SK-N-SH (cell line): ENCODE measurements at regions not wholly inside any gene's neighbourhood (a gene's known extent, or its start where the extent isn't known, plus 50 kb on each side); places are given as distances from the start of the nearest gene placed in this dataset.

Experiments used
- CTCF ChIP-seq: fragments of 200-600 bp; sonication (generic); IDR thresholded peaks from 2 replicates; pipeline ENCODE4 v1.6.1; 2017; ENCODE audit warnings: antibody characterized with exemption, mild to moderate bottlenecking, moderate library complexity
- EZH2phosphoT487 ChIP-seq: fragments of 200-600 bp; sonication (generic); IDR thresholded peaks from 2 replicates; pipeline ENCODE4 v1.6.1; 2017; ENCODE audit warnings: low read depth, mixed run types, mild to moderate bottlenecking, antibody characterized with exemption, moderate library complexity, borderline replicate concordance
- GABPA ChIP-seq: IDR thresholded peaks from 2 replicates; pipeline ENCODE4 v1.4.0; 2012; ENCODE audit warnings: low read depth, mild to moderate bottlenecking
- GATA2 ChIP-seq: sonication (generic); formaldehyde crosslinking; IDR thresholded peaks from 2 replicates; pipeline ENCODE4 v1.5.0; 2020; ENCODE audit warnings: mild to moderate bottlenecking, missing genetic modification reagents
- MAX ChIP-seq: IDR thresholded peaks from 2 replicates; pipeline ENCODE4 v1.4.0; 2012; ENCODE audit warnings: low read depth
- PBX3 ChIP-seq: IDR thresholded peaks from 2 replicates; pipeline ENCODE4; 2012
- POLR2AphosphoS5 ChIP-seq: IDR thresholded peaks from 2 replicates; pipeline ENCODE4 v1.6.1; 2012; ENCODE audit warnings: low read depth, low read length
- RAD21 ChIP-seq: IDR thresholded peaks from 2 replicates; pipeline ENCODE4 v1.6.1; 2012; ENCODE audit warnings: mild to moderate bottlenecking, low read length
- REST ChIP-seq: IDR thresholded peaks from 2 replicates; pipeline ENCODE4 v1.6.1; 2012; ENCODE audit warnings: mild to moderate bottlenecking, low read depth, low read length, moderate library complexity
- SIN3A ChIP-seq: IDR thresholded peaks from 2 replicates; pipeline ENCODE4 v1.6.1; 2012; ENCODE audit warnings: low read depth, mild to moderate bottlenecking, low read length, moderate library complexity, borderline replicate concordance
- SMC3 ChIP-seq: IDR thresholded peaks from 2 replicates; pipeline ENCODE4 v1.6.1; 2012; ENCODE audit warnings: low read depth, low read length, improper control_type of control experiment
- TCF12 ChIP-seq: IDR thresholded peaks from 2 replicates; pipeline ENCODE4 v1.4.0; 2012
- ZBTB33 ChIP-seq: IDR thresholded peaks from 2 replicates; pipeline ENCODE4 v1.4.0; 2012; ENCODE audit warnings: low read depth, borderline replicate concordance

- TF ChIP-seq SMC3 (no peak), GATA2 (CRISPR knock-in tag) (no peak), EZH2phosphoT487 (no peak), CTCF (no peak), TCF12 (no peak), REST (no peak), RAD21 (no peak), SIN3A (no peak), PBX3 (no peak), GABPA (no peak), ZBTB33 (no peak), POLR2AphosphoS5 (no peak), MAX (no peak)
These were observed 56.2 kb upstream of the PTGR2 start for GRCh38 chr14:73795466-73795865.
